ENCODE measurements at regions not wholly inside any gene's neighbourhood (a gene's known extent, or its start where the extent isn't known, plus 50 kb on each side); places are given as distances from the start of the nearest gene placed in this dataset.

DNA sequence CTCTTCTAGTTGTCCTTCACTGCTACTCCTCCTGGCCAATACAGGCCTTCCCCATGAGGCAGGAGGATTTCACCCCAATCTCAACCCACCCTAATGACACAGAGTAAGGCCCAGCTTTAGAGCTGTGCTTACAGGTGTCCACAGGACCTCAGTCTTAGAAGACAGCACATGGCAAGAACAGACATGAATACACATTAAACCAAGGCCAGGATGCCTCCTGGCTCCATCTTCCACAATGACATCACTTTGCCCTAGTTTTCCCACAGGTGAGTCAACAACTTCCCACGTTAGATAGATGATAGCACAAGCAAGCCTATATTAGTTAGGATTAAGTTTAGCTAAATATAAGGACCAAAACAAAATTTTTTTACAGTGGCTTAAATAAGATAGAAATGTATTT is 63.8 kb upstream of the NOCT start:
- no peak for TF ChIP-seq TEAD4 (IDR thresholded peaks at IDR 0.05)
- no peak for TF ChIP-seq RAD21 (IDR thresholded peaks at IDR 0.05; ENCODE audit: low read depth)
- no peak for TF ChIP-seq EP300 (IDR thresholded peaks at IDR 0.05; ENCODE audit: borderline replicate concordance)
- TF ChIP-seq TAF1 (IDR thresholded peaks at IDR 0.05; ENCODE audit: low read depth): no peak
- TF ChIP-seq CEBPB (IDR thresholded peaks at IDR 0.05): no peak
- no peak for TF ChIP-seq YY1 (IDR thresholded peaks at IDR 0.05; ENCODE audit: low read depth)
- no peak for TF ChIP-seq FOXM1 (IDR thresholded peaks at IDR 0.05; ENCODE audit: borderline replicate concordance, low read depth)
- TF ChIP-seq, protein P1, sequence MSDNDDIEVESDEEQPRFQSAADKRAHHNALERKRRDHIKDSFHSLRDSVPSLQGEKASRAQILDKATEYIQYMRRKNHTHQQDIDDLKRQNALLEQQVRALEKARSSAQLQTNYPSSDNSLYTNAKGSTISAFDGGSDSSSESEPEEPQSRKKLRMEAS (IDR thresholded peaks at IDR 0.05): no peak

Measured in Ishikawa (cell line).